Lower leg skin (tissue), 4 donors: ENCODE measurements at regions not wholly inside any gene's neighbourhood (a gene's known extent, or its start where the extent isn't known, plus 50 kb on each side); places are given as distances from the start of the nearest gene placed in this dataset.

Experiments used
- DNase-seq, 2 donors: peaks; one replicate each; pipeline ENCODE4 v3.0.0-alpha.2; 2019; ENCODE audit warnings: low spot score in 2 of 2
- H3K4me3 ChIP-seq: fragments of 200-600 bp; sonication (generic); 2 replicates; pipeline ENCODE4 v1.5.1; 2017; ENCODE audit warnings: mild to moderate bottlenecking, low read depth; ENCODE audit not compliant: poor library complexity, severe bottlenecking
- POLR2A ChIP-seq, 2 donors: fragments of 450-650 bp; IDR thresholded peaks; one replicate each; pipeline ENCODE4 v1.6.1; 2016 to 2017; ENCODE audit warnings: antibody characterized with exemption in 2 of 2, mild to moderate bottlenecking in 1 of 2, moderate library complexity in 1 of 2
- WGBS, 2 donors: methylation state at CpG; one replicate each; pipeline ENCODE4 v1.1.5; 2018; 5-methylcytosine and 5-hydroxymethylcytosine counted together
- intact Hi-C: fragments of 100-400 bp; cut with DNase I; formaldehyde crosslinking; loops from one replicate; pipeline ENCODE4 v1.15.0; 2023; ENCODE audit warnings: low total_unique reads
- TF ChIP-seq, protein P1 (sequence below), 3 donors: fragments of 450-650 bp; IDR thresholded peaks; one replicate each; pipeline ENCODE4 v1.5.1; 2016; ENCODE audit warnings: antibody characterized with exemption in 3 of 3, mild to moderate bottlenecking in 3 of 3, moderate library complexity in 2 of 3

GRCh38 chr10:61317706-61318105, 135.5 kb downstream of the TMEM26 start:
- no peak for DNase-seq
- no peak overlapping the region for H3K4me3 ChIP-seq
- intact Hi-C loops: no loop called here
- TF ChIP-seq, protein P1, sequence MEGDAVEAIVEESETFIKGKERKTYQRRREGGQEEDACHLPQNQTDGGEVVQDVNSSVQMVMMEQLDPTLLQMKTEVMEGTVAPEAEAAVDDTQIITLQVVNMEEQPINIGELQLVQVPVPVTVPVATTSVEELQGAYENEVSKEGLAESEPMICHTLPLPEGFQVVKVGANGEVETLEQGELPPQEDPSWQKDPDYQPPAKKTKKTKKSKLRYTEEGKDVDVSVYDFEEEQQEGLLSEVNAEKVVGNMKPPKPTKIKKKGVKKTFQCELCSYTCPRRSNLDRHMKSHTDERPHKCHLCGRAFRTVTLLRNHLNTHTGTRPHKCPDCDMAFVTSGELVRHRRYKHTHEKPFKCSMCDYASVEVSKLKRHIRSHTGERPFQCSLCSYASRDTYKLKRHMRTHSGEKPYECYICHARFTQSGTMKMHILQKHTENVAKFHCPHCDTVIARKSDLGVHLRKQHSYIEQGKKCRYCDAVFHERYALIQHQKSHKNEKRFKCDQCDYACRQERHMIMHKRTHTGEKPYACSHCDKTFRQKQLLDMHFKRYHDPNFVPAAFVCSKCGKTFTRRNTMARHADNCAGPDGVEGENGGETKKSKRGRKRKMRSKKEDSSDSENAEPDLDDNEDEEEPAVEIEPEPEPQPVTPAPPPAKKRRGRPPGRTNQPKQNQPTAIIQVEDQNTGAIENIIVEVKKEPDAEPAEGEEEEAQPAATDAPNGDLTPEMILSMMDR (IDR thresholded peaks at IDR 0.05): no peak
- no peak for TF ChIP-seq POLR2A (IDR thresholded peaks at IDR 0.05)

DNA sequence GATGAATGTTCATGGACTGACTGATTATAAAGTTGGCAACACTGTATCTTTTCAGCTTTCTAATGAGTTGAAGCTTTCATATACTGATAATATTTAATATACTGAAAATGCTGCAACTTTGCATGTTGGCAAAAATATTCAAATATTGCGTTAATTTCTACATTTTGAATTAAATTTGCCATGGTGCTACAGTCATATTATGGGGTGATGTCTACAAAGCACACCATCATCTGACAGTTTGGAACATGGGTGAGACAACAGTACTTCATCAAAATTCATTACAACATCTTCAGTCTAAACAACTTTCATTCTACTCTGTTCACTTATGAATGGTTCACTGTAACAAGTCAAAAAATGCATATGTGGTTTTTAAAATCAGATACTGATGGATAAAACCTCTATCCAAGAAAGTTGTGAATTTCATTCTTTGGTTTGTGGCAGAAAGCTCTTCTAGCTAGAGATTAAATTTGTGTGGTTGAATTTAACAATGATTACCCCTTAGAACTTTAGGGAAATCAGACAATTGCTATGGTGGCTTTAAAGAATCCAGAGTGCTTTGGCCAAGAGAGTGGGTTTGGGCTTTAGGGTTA, 136.4 kb downstream of the TMEM26 start:
- no peak overlapping the region for H3K4me3 ChIP-seq
- TF ChIP-seq, protein P1 (IDR thresholded peaks at IDR 0.05): no peak
- no peak for TF ChIP-seq POLR2A (IDR thresholded peaks at IDR 0.05)
- DNase-seq: no peak
- WGBS, 2 donors: 86 to 93% methylated on average over 1 of the region's 1 CpG
- intact Hi-C loops: no loop called here

GRCh38 chr10:61314273-61314672, 138.9 kb downstream of the TMEM26 start:
- no peak for DNase-seq
- intact Hi-C loops: no loop called here
- TF ChIP-seq, protein P1 (IDR thresholded peaks at IDR 0.05): no peak
- no peak for TF ChIP-seq POLR2A (IDR thresholded peaks at IDR 0.05)
- WGBS, 2 donors: 85 to 90% methylated on average over 1 of the region's 1 CpG
- H3K4me3 ChIP-seq: no peak overlapping the region

DNA sequence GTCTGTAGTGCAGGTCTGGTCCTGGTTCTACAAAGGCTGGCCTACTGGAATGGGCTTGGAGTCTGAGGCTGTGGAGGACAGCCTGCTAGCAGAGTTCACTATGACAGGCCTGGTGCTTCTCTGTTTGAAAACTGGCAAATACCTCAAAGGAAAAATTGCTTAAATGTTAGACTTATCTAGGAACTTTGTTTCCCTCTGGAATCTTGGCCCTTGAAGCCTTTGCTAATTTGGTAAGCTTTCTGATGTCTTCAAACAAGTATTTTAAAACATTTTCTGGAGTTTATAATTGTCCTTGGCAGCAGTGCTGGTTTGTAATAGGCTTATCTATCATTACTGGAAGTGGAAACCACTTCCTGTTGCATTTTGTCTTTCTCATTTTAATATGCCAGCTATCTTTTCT, 139.7 kb downstream of the TMEM26 start:
- intact Hi-C loops: no loop called here
- no peak overlapping the region for H3K4me3 ChIP-seq
- no peak for TF ChIP-seq POLR2A (IDR thresholded peaks at IDR 0.05)
- TF ChIP-seq, protein P1 (IDR thresholded peaks at IDR 0.05): no peak
- no peak for DNase-seq

GRCh38 chr10:61304746-61305145, 148.4 kb downstream of the TMEM26 start:
- intact Hi-C loops: no loop called here
- no peak for DNase-seq
- no peak overlapping the region for H3K4me3 ChIP-seq
- TF ChIP-seq POLR2A (IDR thresholded peaks at IDR 0.05): no peak
- TF ChIP-seq, protein P1 (IDR thresholded peaks at IDR 0.05): no peak
- 81% methylated on average over 3 of the region's 3 CpGs for WGBS, 2 donors

DNA sequence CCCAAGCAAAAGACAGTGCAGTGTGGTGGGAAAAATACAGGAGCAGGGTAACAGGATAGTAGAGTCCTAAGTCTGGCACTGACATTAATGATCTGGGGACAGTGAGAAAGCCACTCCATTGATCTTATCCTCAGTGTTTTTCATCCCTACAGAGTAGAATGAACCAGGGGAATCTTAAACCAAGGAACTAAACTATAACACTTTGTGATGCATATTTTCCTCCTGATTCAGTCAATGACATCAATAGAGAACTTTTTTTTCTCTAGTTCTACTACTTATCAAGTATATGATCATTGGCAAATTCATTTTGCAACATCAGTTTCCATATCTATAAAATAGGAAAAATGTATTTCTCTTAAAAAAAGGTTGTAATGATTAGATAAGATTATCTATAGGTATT, 151.1 kb downstream of the TMEM26 start:
- no peak for DNase-seq
- H3K4me3 ChIP-seq: no peak overlapping the region
- no peak for TF ChIP-seq POLR2A (IDR thresholded peaks at IDR 0.05)
- TF ChIP-seq, protein P1 (IDR thresholded peaks at IDR 0.05): no peak
- intact Hi-C loops: no loop called here
